ENCODE measurements at regions not wholly inside any gene's neighbourhood (a gene's known extent, or its start where the extent isn't known, plus 50 kb on each side); places are given as distances from the start of the nearest gene placed in this dataset.

DNA sequence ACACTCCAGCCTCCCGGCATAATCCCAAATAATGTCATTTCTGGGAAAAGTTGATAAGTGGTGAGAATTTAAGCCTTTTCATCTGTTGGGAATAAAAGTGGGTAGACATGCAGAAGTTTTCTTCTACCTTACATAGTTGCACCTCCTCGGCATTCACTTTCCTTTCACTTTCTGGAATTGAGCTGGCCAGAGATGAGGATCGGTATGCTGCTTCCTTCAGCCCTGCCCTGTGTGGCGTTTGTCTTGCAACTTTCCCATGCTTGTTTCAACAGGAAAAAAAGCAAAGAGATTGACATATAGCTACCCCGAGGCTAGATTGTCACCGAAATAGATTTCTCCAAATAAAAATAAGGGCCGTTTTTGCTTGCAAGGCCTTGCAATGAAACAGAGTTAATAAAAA is 65.8 kb upstream of the JAG1 start (continued):
- TF ChIP-seq RAD21 (IDR thresholded peaks at IDR 0.05 in 1 of 2, conservative IDR thresholded peaks at IDR 0.05 in 1 of 2; ENCODE audit: low read depth in 2 of 2, low read length in 2 of 2) (no peak), ZNF274 (IDR thresholded peaks at IDR 0.05; ENCODE audit: borderline replicate concordance, extremely low read depth, low read length) (no peak), ASH2L (IDR thresholded peaks at IDR 0.05; ENCODE audit: low read length) (no peak)

All from H1 (cell line).